Thyroid gland (tissue), 4 donors: ENCODE measurements at regions not wholly inside any gene's neighbourhood (a gene's known extent, or its start where the extent isn't known, plus 50 kb on each side); places are given as distances from the start of the nearest gene placed in this dataset.

Experiments
- CTCF ChIP-seq, 6 experiments: fragments of 200-600 bp in 3 of 6; fragments of 450-650 bp in 3 of 6; sonication (generic) in 3 of 6; IDR thresholded peaks; one replicate each; pipeline ENCODE4 v1.5.1; 2016 to 2019; ENCODE audit warnings: antibody characterized with exemption in 6 of 6, mild to moderate bottlenecking in 2 of 6, inconsistent platforms in 1 of 6, moderate library complexity in 1 of 6
- POLR2A ChIP-seq, 2 donors: fragments of 450-650 bp; IDR thresholded peaks; one replicate each; pipeline ENCODE4 v1.6.1; 2017; ENCODE audit warnings: antibody characterized with exemption in 2 of 2, mild to moderate bottlenecking in 2 of 2, moderate library complexity in 1 of 2

GRCh38 chr1:110781525-110781924, 91.4 kb upstream of the CD53 start:
- TF ChIP-seq CTCF (IDR thresholded peaks at IDR 0.05) (no peak), POLR2A (IDR thresholded peaks at IDR 0.05) (no peak)
